WTC11 (cell line): ENCODE measurements at regions not wholly inside any gene's neighbourhood (a gene's known extent, or its start where the extent isn't known, plus 50 kb on each side); places are given as distances from the start of the nearest gene placed in this dataset.

Experiments
- ATAC-seq: fragments of 200-7000 bp; cut with Tn5 transposase; 2 replicates; pipeline ENCODE4 v1.10.0; 2021; ENCODE audit warnings: mild to moderate bottlenecking, moderate library complexity
- CTCF ChIA-PET: fragments of 300-600 bp; sonication (Branson Sonifier 250); formaldehyde crosslinking; loops from one replicate; lab custom pipeline; 2021; ENCODE audit warnings: antibody characterized with exemption; lab: Charles Lee
- POLR2A ChIA-PET: fragments of 350-600 bp; sonication (Branson Sonifier 250); formaldehyde crosslinking; loops from one replicate; lab custom pipeline; 2021; ENCODE audit warnings: antibody characterized with exemption; lab: Charles Lee
- DNase-seq: peaks from one replicate; pipeline ENCODE4 v3.0.0; 2021; ENCODE audit warnings: low spot score
- H3K27ac Mint-ChIP-seq: 2 replicates; pipeline ENCODE4 v1.8.0; 2021; ENCODE audit warnings: mixed read lengths
- H3K27me3 Mint-ChIP-seq: 2 replicates; pipeline ENCODE4 v1.8.0; 2021; ENCODE audit warnings: low read depth, mild to moderate bottlenecking, moderate library complexity, mixed read lengths
- H3K36me3 Mint-ChIP-seq: 2 replicates; pipeline ENCODE4 v1.8.0; 2021; ENCODE audit warnings: mixed read lengths
- H3K4me1 Mint-ChIP-seq: 2 replicates; pipeline ENCODE4 v1.8.0; 2022; ENCODE audit warnings: mixed read lengths
- H3K4me3 Mint-ChIP-seq: 2 replicates; pipeline ENCODE4 v1.8.0; 2021; ENCODE audit warnings: mild to moderate bottlenecking, moderate library complexity, mixed read lengths
- H3K9me3 Mint-ChIP-seq: 2 replicates; pipeline ENCODE4 v1.8.0; 2021; ENCODE audit warnings: mixed read lengths
- ATF1 ChIP-seq: sonication (generic); formaldehyde crosslinking; IDR thresholded peaks from 2 replicates; pipeline ENCODE4 v1.8.1; 2023; ENCODE audit warnings: mild to moderate bottlenecking, moderate library complexity, missing genetic modification reagents
- CBFB ChIP-seq: sonication (generic); formaldehyde crosslinking; IDR thresholded peaks from 2 replicates; pipeline ENCODE4 v1.8.1; 2022; ENCODE audit warnings: mild to moderate bottlenecking, low read depth, missing genetic modification reagents
- E2F4 ChIP-seq: sonication (generic); formaldehyde crosslinking; IDR thresholded peaks from 2 replicates; pipeline ENCODE4 v1.8.1; 2022; ENCODE audit warnings: low read depth, mild to moderate bottlenecking, moderate library complexity, missing genetic modification reagents, borderline replicate concordance
- ERG ChIP-seq: fragments of 250-450 bp; sonication (Bioruptor Pico); IDR thresholded peaks from 2 replicates; pipeline ENCODE4 v1.8.0; 2021; ENCODE audit warnings: mild to moderate bottlenecking
- FOXJ3 ChIP-seq: sonication (generic); formaldehyde crosslinking; IDR thresholded peaks from 2 replicates; pipeline ENCODE4 v1.9.0; 2021; ENCODE audit warnings: missing genetic modification reagents, mild to moderate bottlenecking, borderline replicate concordance
- GRHL2 ChIP-seq: fragments of 250-450 bp; sonication (Bioruptor Pico); IDR thresholded peaks from 2 replicates; pipeline ENCODE4 v1.8.0; 2022; ENCODE audit warnings: mild to moderate bottlenecking, moderate library complexity; ENCODE audit not compliant: insufficient replicate concordance, severe bottlenecking
- HMGA2 ChIP-seq: fragments of 250-450 bp; sonication (Bioruptor Pico); IDR thresholded peaks from 2 replicates; pipeline ENCODE4 v1.4.0; 2021; ENCODE audit warnings: mild to moderate bottlenecking, moderate library complexity
- HMGXB4 ChIP-seq: sonication (generic); formaldehyde crosslinking; IDR thresholded peaks from 2 replicates; pipeline ENCODE4 v1.8.1; 2023; ENCODE audit warnings: mild to moderate bottlenecking, moderate library complexity, missing genetic modification reagents
- JUN ChIP-seq: sonication (generic); formaldehyde crosslinking; IDR thresholded peaks from 2 replicates; pipeline ENCODE4 v1.8.0; 2023; ENCODE audit warnings: mild to moderate bottlenecking, missing genetic modification reagents
- MAX ChIP-seq: sonication (generic); formaldehyde crosslinking; IDR thresholded peaks from 2 replicates; pipeline ENCODE4 v1.8.0; 2022; ENCODE audit warnings: mild to moderate bottlenecking, missing genetic modification reagents
- MLX ChIP-seq: sonication (generic); formaldehyde crosslinking; IDR thresholded peaks from 2 replicates; pipeline ENCODE4 v1.8.1; 2023; ENCODE audit warnings: mild to moderate bottlenecking, missing genetic modification reagents, moderate library complexity
- NFYB ChIP-seq: sonication (generic); formaldehyde crosslinking; conservative IDR thresholded peaks from 2 replicates; pipeline ENCODE4 v1.8.0; 2022; ENCODE audit warnings: low read depth, missing genetic modification reagents
- NR2C2 ChIP-seq: sonication (generic); formaldehyde crosslinking; IDR thresholded peaks from 2 replicates; pipeline ENCODE4 v1.8.0; 2022; ENCODE audit warnings: mild to moderate bottlenecking, missing genetic modification reagents
- PRDM15 ChIP-seq: sonication (generic); formaldehyde crosslinking; IDR thresholded peaks from 2 replicates; pipeline ENCODE4 v1.8.0; 2022; ENCODE audit warnings: missing genetic modification reagents
- PREB ChIP-seq: sonication (generic); formaldehyde crosslinking; IDR thresholded peaks from 2 replicates; pipeline ENCODE4 v1.8.1; 2022; ENCODE audit warnings: mild to moderate bottlenecking, missing genetic modification reagents, moderate library complexity, borderline replicate concordance
- SP1 ChIP-seq: sonication (generic); formaldehyde crosslinking; conservative IDR thresholded peaks from 2 replicates; pipeline ENCODE4 v1.8.1; 2022; ENCODE audit warnings: missing genetic modification reagents
- TCF7 ChIP-seq: sonication (generic); formaldehyde crosslinking; IDR thresholded peaks from 2 replicates; pipeline ENCODE4 v1.8.0; 2022; ENCODE audit warnings: mild to moderate bottlenecking, low read depth, missing genetic modification reagents, moderate library complexity
- TEAD1 ChIP-seq: sonication (generic); formaldehyde crosslinking; IDR thresholded peaks from 2 replicates; pipeline ENCODE4 v1.8.0; 2022; ENCODE audit warnings: mild to moderate bottlenecking, missing genetic modification reagents
- TEAD4 ChIP-seq: sonication (generic); formaldehyde crosslinking; IDR thresholded peaks from 2 replicates; pipeline ENCODE4 v1.8.0; 2022; ENCODE audit warnings: mild to moderate bottlenecking, missing genetic modification reagents
- ZNF219 ChIP-seq: sonication (generic); formaldehyde crosslinking; IDR thresholded peaks from 2 replicates; pipeline ENCODE4 v1.8.0; 2023; ENCODE audit warnings: missing genetic modification reagents, mild to moderate bottlenecking, borderline replicate concordance
- ZNF263 ChIP-seq: sonication (generic); formaldehyde crosslinking; IDR thresholded peaks from 2 replicates; pipeline ENCODE4 v1.8.1; 2022; ENCODE audit warnings: low read depth, mild to moderate bottlenecking, moderate library complexity, missing genetic modification reagents
- ZNF512 ChIP-seq: sonication (generic); formaldehyde crosslinking; IDR thresholded peaks from 2 replicates; pipeline ENCODE4 v1.8.1; 2022; ENCODE audit warnings: missing genetic modification reagents, borderline replicate concordance
- ZNF671 ChIP-seq: fragments of 250-450 bp; sonication (Bioruptor Pico); IDR thresholded peaks from 2 replicates; pipeline ENCODE4 v1.8.0; 2021; ENCODE audit warnings: mild to moderate bottlenecking

GRCh38 chr5:54733101-54733500, 215.5 kb downstream of the SNX18 start:
- Mint-ChIP-seq H3K27me3 (no peaks in the 10 kb centered on the region), H3K36me3 (no peaks in the 10 kb centered on the region), H3K9me3 (no peaks in the 10 kb centered on the region), H3K4me1 (peaks cover 1% of the 10 kb centered on the region), H3K4me3 (no peak overlapping the region), H3K27ac (no peak overlapping the region)
- DNase-seq: no peak
- ATAC-seq: no peak
- TF ChIP-seq PRDM15 (CRISPR knock-in tag): no peak
- no peak for TF ChIP-seq E2F4 (CRISPR knock-in tag)
- TF ChIP-seq PREB (CRISPR knock-in tag): no peak
- no peak for TF ChIP-seq GRHL2 (CRISPR knock-in tag)
- no peak for TF ChIP-seq ZNF263 (CRISPR knock-in tag)
- no peak for TF ChIP-seq ZNF512 (CRISPR knock-in tag)
- no peak for TF ChIP-seq NR2C2 (CRISPR knock-in tag)
- no peak for TF ChIP-seq CBFB
- ChIA-PET POLR2A (no interaction called here), CTCF (no interaction called here)

GRCh38 chr5:54732108-54732507, 214.5 kb downstream of the SNX18 start:
- CTCF ChIA-PET: no interaction called here
- no peaks in the 10 kb centered on the region for H3K36me3 Mint-ChIP-seq
- no peak overlapping the region for H3K4me3 Mint-ChIP-seq
- no peak for TF ChIP-seq MLX
- TF ChIP-seq NFYB (CRISPR knock-in tag): no peak
- TF ChIP-seq TEAD1 (CRISPR knock-in tag): no peak
- TF ChIP-seq HMGA2 (CRISPR knock-in tag): no peak
- no peak for TF ChIP-seq HMGXB4
- TF ChIP-seq JUN (CRISPR knock-in tag): no peak
- TF ChIP-seq PREB (CRISPR knock-in tag): no peak
- TF ChIP-seq TEAD4 (CRISPR knock-in tag): no peak
- TF ChIP-seq ZNF671 (CRISPR knock-in tag): no peak
- TF ChIP-seq TCF7: no peak
- TF ChIP-seq ZNF219: no peak
- no peak for TF ChIP-seq FOXJ3 (CRISPR knock-in tag)
- TF ChIP-seq MAX (CRISPR knock-in tag): no peak
- TF ChIP-seq SP1 (CRISPR knock-in tag): no peak
- no peak for TF ChIP-seq ATF1 (CRISPR knock-in tag)
- TF ChIP-seq ERG (CRISPR knock-in tag): no peak
- DNase-seq: no peak
- POLR2A ChIA-PET: no interaction called here
- no peaks in the 10 kb centered on the region for H3K27me3 Mint-ChIP-seq
- H3K4me1 Mint-ChIP-seq: no peaks in the 10 kb centered on the region
- H3K9me3 Mint-ChIP-seq: no peaks in the 10 kb centered on the region
- no peak for ATAC-seq
- H3K27ac Mint-ChIP-seq: no peak overlapping the region
